ENCODE measurements at regions not wholly inside any gene's neighbourhood (a gene's known extent, or its start where the extent isn't known, plus 50 kb on each side); places are given as distances from the start of the nearest gene placed in this dataset.

- no peaks in the 10 kb centered on the region for H3K9me2 ChIP-seq (replicated peaks; ENCODE audit: insufficient read depth, low read length)
- H3F3A ChIP-seq (ENCODE audit: insufficient read depth): no peaks in the 10 kb centered on the region
- H3K9ac ChIP-seq (ENCODE audit: low read length): no peak overlapping the region
- no peaks in the 10 kb centered on the region for H4K20me1 ChIP-seq (ENCODE audit: low read depth, low read length)
- H3K27ac ChIP-seq (ENCODE audit: low read depth, low read length): no peak overlapping the region
- H3K36me3 ChIP-seq (ENCODE audit: low read length): no peaks in the 10 kb centered on the region
- H3K79me2 ChIP-seq (ENCODE audit: insufficient read depth, low read length): no peaks in the 10 kb centered on the region
- no peak overlapping the region for H3K4me3 ChIP-seq (ENCODE audit: insufficient read depth, low read length, poor library complexity, severe bottlenecking)
- TF ChIP-seq CTCF (IDR thresholded peaks at IDR 0.05; ENCODE audit: insufficient read depth, low read length, poor library complexity, severe bottlenecking) (no peak), EZH2phosphoT487 (conservative IDR thresholded peaks at IDR 0.05; ENCODE audit: low read length) (no peak)
- H3K27me3 ChIP-seq (ENCODE audit: low read length): no peaks in the 10 kb centered on the region
- no peak overlapping the region for H2AFZ ChIP-seq (ENCODE audit: low read depth, low read length, severe bottlenecking)
- no peak overlapping the region for H3K4me2 ChIP-seq (ENCODE audit: low read depth, low read length, poor library complexity, severe bottlenecking)
- H3K9me3 ChIP-seq (ENCODE audit: insufficient read depth, low read length): no peaks in the 10 kb centered on the region
Measured at GRCh38 chr2:236321415-236321814, 57.2 kb upstream of the ASB18 start.

GRCh38 chr2:236333417-236334121 is 69.4 kb upstream of the ASB18 start:
- no peak overlapping the region for H3K4me2 ChIP-seq (ENCODE audit: low read depth, low read length, poor library complexity, severe bottlenecking)
- H3K36me3 ChIP-seq (ENCODE audit: low read length): no peaks in the 10 kb centered on the region
- H3F3A ChIP-seq (ENCODE audit: insufficient read depth): no peaks in the 10 kb centered on the region
- H3K9me3 ChIP-seq (ENCODE audit: insufficient read depth, low read length): no peaks in the 10 kb centered on the region
- H3K9me2 ChIP-seq (replicated peaks; ENCODE audit: insufficient read depth, low read length): no peaks in the 10 kb centered on the region
- no peaks in the 10 kb centered on the region for H3K27me3 ChIP-seq (ENCODE audit: low read length)
- TF ChIP-seq CTCF (IDR thresholded peaks at IDR 0.05; ENCODE audit: insufficient read depth, low read length, poor library complexity, severe bottlenecking): no peak
- TF ChIP-seq EZH2phosphoT487 (conservative IDR thresholded peaks at IDR 0.05; ENCODE audit: low read length): no peak
- no peak overlapping the region for H3K4me3 ChIP-seq (ENCODE audit: insufficient read depth, low read length, poor library complexity, severe bottlenecking)
- no peak overlapping the region for H2AFZ ChIP-seq (ENCODE audit: low read depth, low read length, severe bottlenecking)
- no peaks in the 10 kb centered on the region for H4K20me1 ChIP-seq (ENCODE audit: low read depth, low read length)
- no peaks in the 10 kb centered on the region for H3K79me2 ChIP-seq (ENCODE audit: insufficient read depth, low read length)
- no peak overlapping the region for H3K9ac ChIP-seq (ENCODE audit: low read length)
- H3K27ac ChIP-seq (ENCODE audit: low read depth, low read length): no peak overlapping the region

- no peak overlapping the region for H2AFZ ChIP-seq (ENCODE audit: low read depth, low read length, severe bottlenecking)
- H3K27ac ChIP-seq (ENCODE audit: low read depth, low read length): no peak overlapping the region
- no peaks in the 10 kb centered on the region for H3K27me3 ChIP-seq (ENCODE audit: low read length)
Measured at GRCh38 chr2:236334122-236334876, 70.1 kb upstream of the ASB18 start.

More at GRCh38 chr2:236334122-236334876, 70.1 kb upstream of the ASB18 start:
- Histone ChIP-seq H3K9ac (ENCODE audit: low read length) (no peak overlapping the region), H3K36me3 (ENCODE audit: low read length) (no peaks in the 10 kb centered on the region), H3K79me2 (ENCODE audit: insufficient read depth, low read length) (no peaks in the 10 kb centered on the region), H3K9me3 (ENCODE audit: insufficient read depth, low read length) (no peaks in the 10 kb centered on the region), H3F3A (ENCODE audit: insufficient read depth) (no peaks in the 10 kb centered on the region), H3K4me3 (ENCODE audit: insufficient read depth, low read length, poor library complexity, severe bottlenecking) (no peak overlapping the region), H3K9me2 (replicated peaks; ENCODE audit: insufficient read depth, low read length) (no peaks in the 10 kb centered on the region), H3K4me2 (ENCODE audit: low read depth, low read length, poor library complexity, severe bottlenecking) (no peak overlapping the region), H4K20me1 (ENCODE audit: low read depth, low read length) (no peaks in the 10 kb centered on the region)
- TF ChIP-seq EZH2phosphoT487 (conservative IDR thresholded peaks at IDR 0.05; ENCODE audit: low read length) (no peak), CTCF (IDR thresholded peaks at IDR 0.05; ENCODE audit: insufficient read depth, low read length, poor library complexity, severe bottlenecking) (no peak)
